Mammary epithelial cell (primary cell): ENCODE measurements at regions not wholly inside any gene's neighbourhood (a gene's known extent, or its start where the extent isn't known, plus 50 kb on each side); places are given as distances from the start of the nearest gene placed in this dataset.

Experiments used
- EZH2 ChIP-seq: IDR thresholded peaks from 2 replicates; pipeline ENCODE4 v1.6.1; 2012; ENCODE audit warnings: low read length, inconsistent platforms, borderline replicate concordance
- TF ChIP-seq, protein P1 (sequence below), 2 donors: IDR thresholded peaks in 1 of 2; conservative IDR thresholded peaks in 1 of 2; 2 replicates each; pipeline ENCODE4 v1.5.1; 2011 to 2012; ENCODE audit warnings: inconsistent platforms in 2 of 2, low read length in 2 of 2, mild to moderate bottlenecking in 2 of 2, control low read depth in 1 of 2, low read depth in 1 of 2; ENCODE audit not compliant: insufficient read depth in 1 of 2; ENCODE audit errors: extremely low read depth in 1 of 2

DNA sequence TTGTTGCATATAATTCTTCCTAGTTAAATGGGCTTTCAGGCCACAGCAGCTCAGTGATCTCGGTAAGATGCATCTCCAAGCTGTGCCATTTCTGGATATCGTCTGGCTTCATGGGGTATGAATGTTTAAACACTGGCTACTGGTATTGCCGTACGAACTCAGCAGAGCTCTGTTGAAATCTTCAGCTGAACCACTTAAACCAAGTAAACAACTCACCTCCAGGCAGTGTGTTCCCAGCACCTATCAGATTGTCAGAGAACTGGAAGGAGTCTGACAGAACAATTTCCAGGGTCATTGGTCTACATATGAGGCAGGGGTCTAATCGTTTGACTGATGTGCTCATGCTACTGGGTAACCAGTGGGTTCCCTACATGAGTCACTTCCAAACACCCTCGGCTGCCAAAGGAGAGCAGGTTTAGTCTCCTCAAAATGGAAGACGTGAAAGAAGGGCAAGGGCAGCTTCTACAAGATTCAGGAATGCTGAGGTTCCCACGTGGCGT, 93.2 kb upstream of the BMAL1 start:
- TF ChIP-seq, protein P1, sequence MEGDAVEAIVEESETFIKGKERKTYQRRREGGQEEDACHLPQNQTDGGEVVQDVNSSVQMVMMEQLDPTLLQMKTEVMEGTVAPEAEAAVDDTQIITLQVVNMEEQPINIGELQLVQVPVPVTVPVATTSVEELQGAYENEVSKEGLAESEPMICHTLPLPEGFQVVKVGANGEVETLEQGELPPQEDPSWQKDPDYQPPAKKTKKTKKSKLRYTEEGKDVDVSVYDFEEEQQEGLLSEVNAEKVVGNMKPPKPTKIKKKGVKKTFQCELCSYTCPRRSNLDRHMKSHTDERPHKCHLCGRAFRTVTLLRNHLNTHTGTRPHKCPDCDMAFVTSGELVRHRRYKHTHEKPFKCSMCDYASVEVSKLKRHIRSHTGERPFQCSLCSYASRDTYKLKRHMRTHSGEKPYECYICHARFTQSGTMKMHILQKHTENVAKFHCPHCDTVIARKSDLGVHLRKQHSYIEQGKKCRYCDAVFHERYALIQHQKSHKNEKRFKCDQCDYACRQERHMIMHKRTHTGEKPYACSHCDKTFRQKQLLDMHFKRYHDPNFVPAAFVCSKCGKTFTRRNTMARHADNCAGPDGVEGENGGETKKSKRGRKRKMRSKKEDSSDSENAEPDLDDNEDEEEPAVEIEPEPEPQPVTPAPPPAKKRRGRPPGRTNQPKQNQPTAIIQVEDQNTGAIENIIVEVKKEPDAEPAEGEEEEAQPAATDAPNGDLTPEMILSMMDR (conservative IDR thresholded peaks at IDR 0.05 in 1 of 2, IDR thresholded peaks at IDR 0.05 in 1 of 2; ENCODE audit: extremely low read depth in 1 of 2, insufficient read depth in 1 of 2, low read depth in 1 of 2, low read length in 2 of 2), result no peak
- no peak for TF ChIP-seq EZH2
